HEK293 (cell line): ENCODE measurements at regions not wholly inside any gene's neighbourhood (a gene's known extent, or its start where the extent isn't known, plus 50 kb on each side); places are given as distances from the start of the nearest gene placed in this dataset.

ENCODE experiments used
- CTCF ChIA-PET: fragments of 350-600 bp; formaldehyde crosslinking; extraction: SDS; loops from one replicate; lab custom pipeline; 2021; ENCODE audit warnings: antibody characterized with exemption; lab: Yijun Ruan, JAX
- POLR2A ChIA-PET: fragments of 300-600 bp; formaldehyde crosslinking; extraction: SDS; loops from one replicate; lab custom pipeline; 2020; ENCODE audit warnings: antibody characterized with exemption, inconsistent platforms; lab: Yijun Ruan, JAX
- H3K27ac ChIP-seq: fragments of 200-500 bp; sonication (Bioruptor generic); 2 replicates; pipeline ENCODE4 v1.5.1; 2014; ENCODE audit warnings: low read depth, low read length, control low read depth, inconsistent platforms; ENCODE audit errors: extremely low read depth
- H3K36me3 ChIP-seq, 2 experiments: fragments of 200-500 bp in 1 of 2; sonication (Bioruptor generic) in 1 of 2; 1 replicate in 1 of 2; 2 replicates in 1 of 2; pipeline ENCODE4 v1.5.1; 2014 to 2017; ENCODE audit warnings: inconsistent platforms in 2 of 2, low read length in 2 of 2; ENCODE audit not compliant: control insufficient read depth in 2 of 2, insufficient read depth in 1 of 2
- H3K4me1 ChIP-seq: fragments of 200-500 bp; sonication (Bioruptor generic); 2 replicates; pipeline ENCODE4 v1.5.1; 2014; ENCODE audit warnings: mild to moderate bottlenecking, low read length, inconsistent platforms; ENCODE audit not compliant: control insufficient read depth, insufficient read depth
- H3K4me3 ChIP-seq: 2 replicates; pipeline ENCODE4 v1.5.1; 2011; ENCODE audit warnings: low read depth, mild to moderate bottlenecking, control low read depth, low read length, moderate library complexity
- H3K9me3 ChIP-seq: fragments of 200-500 bp; sonication (Bioruptor generic); 2 replicates; pipeline ENCODE4 v1.5.1; 2014; ENCODE audit warnings: low read depth, low read length, inconsistent platforms; ENCODE audit not compliant: control insufficient read depth, insufficient read depth
- BCL11B ChIP-seq: fragments of 450-650 bp; formaldehyde crosslinking; IDR thresholded peaks from 2 replicates; pipeline ENCODE4 v1.5.1; 2016; ENCODE audit warnings: low read depth, missing biosample characterization, missing genetic modification characterization
- OSR2 ChIP-seq: fragments of 450-650 bp; formaldehyde crosslinking; IDR thresholded peaks from 2 replicates; pipeline ENCODE4 v1.5.1; 2016; ENCODE audit warnings: missing biosample characterization, missing genetic modification characterization
- YY1 ChIP-seq: fragments of 450-650 bp; formaldehyde crosslinking; IDR thresholded peaks from 2 replicates; pipeline ENCODE4 v1.5.1; 2018; ENCODE audit warnings: missing biosample characterization, missing genetic modification characterization
- ZNF248 ChIP-seq: fragments of 450-650 bp; formaldehyde crosslinking; IDR thresholded peaks from 2 replicates; pipeline ENCODE4 v1.5.1; 2017; ENCODE audit warnings: missing biosample characterization, missing genetic modification characterization
- ZNF266 ChIP-seq: fragments of 450-650 bp; formaldehyde crosslinking; IDR thresholded peaks from 2 replicates; pipeline ENCODE4 v1.5.1; 2016; ENCODE audit warnings: missing biosample characterization, missing genetic modification characterization, low read depth
- ZNF391 ChIP-seq: fragments of 450-650 bp; formaldehyde crosslinking; IDR thresholded peaks from 2 replicates; pipeline ENCODE4 v1.5.1; 2016; ENCODE audit warnings: low read depth, missing biosample characterization, missing genetic modification characterization, borderline replicate concordance
- ZNF473 ChIP-seq: fragments of 450-650 bp; formaldehyde crosslinking; IDR thresholded peaks from 2 replicates; pipeline ENCODE4 v1.5.1; 2017; ENCODE audit warnings: missing biosample characterization, missing genetic modification characterization
- ZNF48 ChIP-seq: fragments of 450-650 bp; formaldehyde crosslinking; IDR thresholded peaks from 2 replicates; pipeline ENCODE4 v1.5.1; 2016; ENCODE audit warnings: missing biosample characterization, missing genetic modification characterization
- ZNF521 ChIP-seq: fragments of 450-650 bp; formaldehyde crosslinking; IDR thresholded peaks from 2 replicates; pipeline ENCODE4 v1.5.1; 2017; ENCODE audit warnings: missing biosample characterization, mild to moderate bottlenecking, missing genetic modification characterization
- ZNF555 ChIP-seq: fragments of 450-650 bp; formaldehyde crosslinking; conservative IDR thresholded peaks from 2 replicates; pipeline ENCODE4 v1.5.1; 2017; ENCODE audit warnings: missing biosample characterization, mild to moderate bottlenecking, missing genetic modification characterization, inconsistent platforms
- ZNF558 ChIP-seq: fragments of 450-650 bp; formaldehyde crosslinking; IDR thresholded peaks from 2 replicates; pipeline ENCODE4 v1.5.1; 2016; ENCODE audit warnings: missing biosample characterization, missing genetic modification characterization
- ZNF560 ChIP-seq: fragments of 450-650 bp; formaldehyde crosslinking; IDR thresholded peaks from 2 replicates; pipeline ENCODE4 v1.5.1; 2017; ENCODE audit warnings: missing biosample characterization, missing genetic modification characterization, borderline replicate concordance
- ZNF610 ChIP-seq: fragments of 450-650 bp; formaldehyde crosslinking; IDR thresholded peaks from 2 replicates; pipeline ENCODE4 v1.5.1; 2016; ENCODE audit warnings: missing biosample characterization, missing genetic modification characterization, borderline replicate concordance
- ZNF654 ChIP-seq: fragments of 450-650 bp; formaldehyde crosslinking; IDR thresholded peaks from 2 replicates; pipeline ENCODE4 v1.5.1; 2016; ENCODE audit warnings: low read depth, missing biosample characterization, missing genetic modification characterization
- ZNF707 ChIP-seq: fragments of 450-650 bp; formaldehyde crosslinking; IDR thresholded peaks from 2 replicates; pipeline ENCODE4 v1.5.1; 2016; ENCODE audit warnings: missing biosample characterization, missing genetic modification characterization
- ZNF785 ChIP-seq: fragments of 450-650 bp; formaldehyde crosslinking; IDR thresholded peaks from 2 replicates; pipeline ENCODE4 v1.5.1; 2016; ENCODE audit warnings: missing biosample characterization, missing genetic modification characterization
- ZNF837 ChIP-seq: fragments of 450-650 bp; formaldehyde crosslinking; IDR thresholded peaks from 2 replicates; pipeline ENCODE4 v1.5.1; 2016; ENCODE audit warnings: missing biosample characterization, missing genetic modification characterization
- ZSCAN16 ChIP-seq: fragments of 450-650 bp; formaldehyde crosslinking; IDR thresholded peaks from 2 replicates; pipeline ENCODE4 v1.5.1; 2016; ENCODE audit warnings: missing biosample characterization, missing genetic modification characterization
- TF ChIP-seq, protein P1 (sequence below): fragments of 450-650 bp; formaldehyde crosslinking; IDR thresholded peaks from 2 replicates; pipeline ENCODE4 v1.5.1; 2017; ENCODE audit warnings: missing biosample characterization, missing genetic modification characterization
- TF ChIP-seq, protein P2 (sequence below): fragments of 450-650 bp; formaldehyde crosslinking; IDR thresholded peaks from 2 replicates; pipeline ENCODE4 v1.5.1; 2017; ENCODE audit warnings: missing biosample characterization, missing genetic modification characterization
- TF ChIP-seq, protein P3 (sequence below): fragments of 450-650 bp; formaldehyde crosslinking; IDR thresholded peaks from 2 replicates; pipeline ENCODE4; 2016; ENCODE audit warnings: missing biosample characterization, missing genetic modification characterization
- TF ChIP-seq, protein P4 (sequence below): fragments of 450-650 bp; formaldehyde crosslinking; IDR thresholded peaks from 2 replicates; pipeline ENCODE4 v1.5.1; 2016; ENCODE audit warnings: missing biosample characterization, missing genetic modification characterization

DNA sequence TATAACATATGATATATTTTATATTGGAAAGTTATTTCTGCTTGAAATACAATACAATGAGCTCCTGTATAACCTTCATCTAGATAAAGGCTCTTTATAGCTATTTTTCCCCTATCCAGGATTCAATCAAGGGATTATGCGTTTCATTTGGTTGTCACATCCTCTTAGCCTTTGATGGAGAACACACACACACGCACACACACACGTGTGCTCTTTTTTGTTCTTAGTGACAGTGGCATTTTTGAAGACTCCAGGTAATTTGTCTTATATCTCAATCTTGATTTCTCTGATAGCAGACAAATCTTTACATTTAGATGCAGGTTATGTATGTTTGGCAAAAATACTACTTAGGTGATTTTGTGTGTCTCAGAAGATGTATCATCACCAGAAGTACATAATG is 144.2 kb upstream of the CEP126 start:
- ChIA-PET CTCF (no interaction called here), POLR2A (no interaction called here)
- no peak overlapping the region for H3K27ac ChIP-seq

DNA sequence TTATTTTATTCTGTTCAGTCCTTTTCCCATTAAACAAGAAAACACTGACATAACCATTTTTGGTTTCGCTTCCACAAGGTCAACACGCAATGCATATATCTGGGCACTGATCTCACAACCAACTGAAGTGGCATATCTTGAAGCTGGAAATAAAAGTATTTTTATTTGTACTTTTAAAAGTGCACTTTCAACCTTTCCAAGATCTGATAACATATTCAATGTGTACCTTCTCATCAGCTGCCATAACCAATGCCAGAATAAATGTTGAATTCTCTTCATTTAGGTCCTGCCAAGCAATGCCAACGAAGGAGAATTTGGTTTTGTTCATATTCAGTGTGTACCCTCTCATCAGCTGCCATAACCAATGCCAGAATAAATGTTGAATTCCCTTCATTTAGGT is 148.9 kb upstream of the CEP126 start:
- ChIA-PET CTCF (interaction anchor here (0.6 kb wide), 1 partner anchor 375 kb away, joined by 3 read pairs; no protein-coding TSS in a partner anchor), POLR2A (no interaction called here)
- TF ChIP-seq ZNF248 (tag by site-specific recombination): no peak
- TF ChIP-seq, protein P1, sequence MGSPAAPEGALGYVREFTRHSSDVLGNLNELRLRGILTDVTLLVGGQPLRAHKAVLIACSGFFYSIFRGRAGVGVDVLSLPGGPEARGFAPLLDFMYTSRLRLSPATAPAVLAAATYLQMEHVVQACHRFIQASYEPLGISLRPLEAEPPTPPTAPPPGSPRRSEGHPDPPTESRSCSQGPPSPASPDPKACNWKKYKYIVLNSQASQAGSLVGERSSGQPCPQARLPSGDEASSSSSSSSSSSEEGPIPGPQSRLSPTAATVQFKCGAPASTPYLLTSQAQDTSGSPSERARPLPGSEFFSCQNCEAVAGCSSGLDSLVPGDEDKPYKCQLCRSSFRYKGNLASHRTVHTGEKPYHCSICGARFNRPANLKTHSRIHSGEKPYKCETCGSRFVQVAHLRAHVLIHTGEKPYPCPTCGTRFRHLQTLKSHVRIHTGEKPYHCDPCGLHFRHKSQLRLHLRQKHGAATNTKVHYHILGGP (tag by site-specific recombination): no peak
- no peak for TF ChIP-seq ZNF391
- no peak for TF ChIP-seq ZNF521 (tag by site-specific recombination)
- Histone ChIP-seq H3K27ac (no peak overlapping the region), H3K4me1 (no peaks in the 10 kb centered on the region), H3K9me3 (no peaks in the 10 kb centered on the region), H3K4me3 (no peak overlapping the region), H3K36me3 (no peaks in the 10 kb centered on the region)

More for the DNA sequence above, 144.2 kb upstream of the CEP126 start:
- Histone ChIP-seq H3K4me3 (no peak overlapping the region), H3K36me3 (no peaks in the 10 kb centered on the region), H3K9me3 (no peaks in the 10 kb centered on the region), H3K4me1 (no peaks in the 10 kb centered on the region)
- TF ChIP-seq ZNF785 (tag by site-specific recombination) (no peak), YY1 (tag by site-specific recombination) (no peak), ZNF707 (no peak), BCL11B (tag by site-specific recombination) (no peak), ZNF473 (no peak), ZNF558 (tag by site-specific recombination) (no peak), ZNF48 (tag by site-specific recombination) (no peak), ZNF837 (tag by site-specific recombination) (no peak), OSR2 (tag by site-specific recombination) (no peak), ZNF266 (tag by site-specific recombination) (no peak), ZNF560 (no peak)
- TF ChIP-seq, protein P2, sequence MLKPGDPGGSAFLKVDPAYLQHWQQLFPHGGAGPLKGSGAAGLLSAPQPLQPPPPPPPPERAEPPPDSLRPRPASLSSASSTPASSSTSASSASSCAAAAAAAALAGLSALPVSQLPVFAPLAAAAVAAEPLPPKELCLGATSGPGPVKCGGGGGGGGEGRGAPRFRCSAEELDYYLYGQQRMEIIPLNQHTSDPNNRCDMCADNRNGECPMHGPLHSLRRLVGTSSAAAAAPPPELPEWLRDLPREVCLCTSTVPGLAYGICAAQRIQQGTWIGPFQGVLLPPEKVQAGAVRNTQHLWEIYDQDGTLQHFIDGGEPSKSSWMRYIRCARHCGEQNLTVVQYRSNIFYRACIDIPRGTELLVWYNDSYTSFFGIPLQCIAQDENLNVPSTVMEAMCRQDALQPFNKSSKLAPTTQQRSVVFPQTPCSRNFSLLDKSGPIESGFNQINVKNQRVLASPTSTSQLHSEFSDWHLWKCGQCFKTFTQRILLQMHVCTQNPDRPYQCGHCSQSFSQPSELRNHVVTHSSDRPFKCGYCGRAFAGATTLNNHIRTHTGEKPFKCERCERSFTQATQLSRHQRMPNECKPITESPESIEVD (tag by site-specific recombination): no peak
- TF ChIP-seq, protein P3, sequence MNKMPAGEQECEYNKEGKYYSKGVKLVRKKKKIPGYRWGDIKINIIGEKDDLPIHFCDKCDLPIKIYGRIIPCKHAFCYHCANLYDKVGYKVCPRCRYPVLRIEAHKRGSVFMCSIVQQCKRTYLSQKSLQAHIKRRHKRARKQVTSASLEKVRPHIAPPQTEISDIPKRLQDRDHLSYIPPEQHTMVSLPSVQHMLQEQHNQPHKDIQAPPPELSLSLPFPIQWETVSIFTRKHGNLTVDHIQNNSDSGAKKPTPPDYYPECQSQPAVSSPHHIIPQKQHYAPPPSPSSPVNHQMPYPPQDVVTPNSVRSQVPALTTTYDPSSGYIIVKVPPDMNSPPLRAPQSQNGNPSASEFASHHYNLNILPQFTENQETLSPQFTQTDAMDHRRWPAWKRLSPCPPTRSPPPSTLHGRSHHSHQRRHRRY (tag by site-specific recombination): no peak

DNA sequence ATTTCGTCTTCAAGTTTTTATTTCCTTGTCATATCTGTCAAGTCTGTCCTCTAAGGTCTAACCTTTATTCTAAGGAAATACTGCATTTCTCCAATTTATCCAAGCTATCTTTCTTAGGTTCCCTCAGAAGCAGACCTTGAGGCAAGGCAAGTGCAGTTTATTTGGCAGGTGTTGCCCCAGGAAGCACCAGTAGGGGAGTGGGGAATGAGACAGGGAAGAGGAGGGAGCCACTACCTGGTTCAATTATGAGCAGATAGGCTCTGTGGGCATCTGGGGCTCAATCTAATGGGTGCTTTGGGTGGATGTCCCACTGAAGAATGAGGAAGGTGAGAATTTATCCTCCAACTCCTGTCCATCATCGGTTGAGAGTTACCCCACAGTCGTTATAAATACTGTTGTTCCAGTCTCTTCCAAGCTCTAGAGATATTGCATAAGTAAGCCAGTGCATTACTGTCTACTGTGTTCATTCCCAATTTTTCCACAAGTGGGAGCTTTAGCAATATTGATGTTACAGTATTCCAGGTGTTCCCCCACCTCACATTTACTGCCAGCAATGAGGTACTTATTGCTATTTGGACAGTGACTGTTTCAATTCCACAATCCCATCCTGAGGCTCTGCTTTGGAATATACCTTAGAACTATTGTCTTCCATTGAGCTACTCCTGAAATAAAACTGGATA is 154.9 kb upstream of the CEP126 start:
- H3K9me3 ChIP-seq: no peaks in the 10 kb centered on the region
- H3K27ac ChIP-seq: no peak overlapping the region
- H3K4me1 ChIP-seq: no peaks in the 10 kb centered on the region
- H3K4me3 ChIP-seq: no peak overlapping the region
- TF ChIP-seq ZNF610 (tag by site-specific recombination) (no peak), ZSCAN16 (tag by site-specific recombination) (no peak), ZNF555 (tag by site-specific recombination) (no peak), ZNF654 (tag by site-specific recombination) (peak; percentile 5; the same call in 1 of the 2 replicates)
- TF ChIP-seq, protein P4, sequence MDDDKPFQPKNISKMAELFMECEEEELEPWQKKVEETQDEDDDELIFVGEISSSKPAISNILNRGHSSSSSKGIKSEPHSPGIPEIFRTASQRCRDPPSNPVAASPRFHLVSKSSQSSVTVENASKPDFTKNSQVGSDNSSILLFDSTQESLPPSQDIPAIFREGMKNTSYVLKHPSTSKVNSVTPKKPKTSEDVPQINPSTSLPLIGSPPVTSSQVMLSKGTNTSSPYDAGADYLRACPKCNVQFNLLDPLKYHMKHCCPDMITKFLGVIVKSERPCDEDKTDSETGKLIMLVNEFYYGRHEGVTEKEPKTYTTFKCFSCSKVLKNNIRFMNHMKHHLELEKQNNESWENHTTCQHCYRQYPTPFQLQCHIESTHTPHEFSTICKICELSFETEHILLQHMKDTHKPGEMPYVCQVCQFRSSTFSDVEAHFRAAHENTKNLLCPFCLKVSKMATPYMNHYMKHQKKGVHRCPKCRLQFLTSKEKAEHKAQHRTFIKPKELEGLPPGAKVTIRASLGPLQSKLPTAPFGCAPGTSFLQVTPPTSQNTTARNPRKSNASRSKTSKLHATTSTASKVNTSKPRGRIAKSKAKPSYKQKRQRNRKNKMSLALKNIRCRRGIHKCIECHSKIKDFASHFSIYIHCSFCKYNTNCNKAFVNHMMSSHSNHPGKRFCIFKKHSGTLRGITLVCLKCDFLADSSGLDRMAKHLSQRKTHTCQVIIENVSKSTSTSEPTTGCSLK: no peak
- TF ChIP-seq, all 188 proteins: peak for 1
- CTCF ChIA-PET: interaction anchor here (0.6 to 2.6 kb wide), 19 partner anchors 9 to 331 kb away, joined by 3 to 15 read pairs (median 3); no protein-coding TSS in a partner anchor
- no peaks in the 10 kb centered on the region for H3K36me3 ChIP-seq
- POLR2A ChIA-PET: no interaction called here
